Hematopoietic multipotent progenitor cell treated with erythropoietin and hydrocortisone succinate and interleukin-3 and kit ligand, for 8 days (in vitro differentiated cells): ENCODE measurements at regions not wholly inside any gene's neighbourhood (a gene's known extent, or its start where the extent isn't known, plus 50 kb on each side); places are given as distances from the start of the nearest gene placed in this dataset.
"Not testable (repeated sequence)": the region's sequence is repeated elsewhere in the genome, so short reads cannot be mapped to it uniquely, and the experiment has no call there.

Source experiments
- DNase-seq: peaks from one replicate; pipeline ENCODE4 v3.0.0-alpha.2; 2015

- not testable (repeated sequence) for DNase-seq
Measured at GRCh38 chr10:64784451-64784850, 1263.2 kb downstream of the REEP3 start.

- DNase-seq = no peak
Measured at GRCh38 chr10:64785816-64786215, 1264.6 kb downstream of the REEP3 start.

- DNase-seq = no peak
Measured at GRCh38 chr10:64786989-64787388, 1265.8 kb downstream of the REEP3 start.

- DNase-seq = no peak
Measured at GRCh38 chr10:64795847-64796246, 1274.6 kb downstream of the REEP3 start.

GRCh38 chr10:64798297-64798696 is 1277.1 kb downstream of the REEP3 start:
- DNase-seq = no peak

GRCh38 chr10:64808233-64808632 is 1287.0 kb downstream of the REEP3 start:
- DNase-seq = not testable (repeated sequence)

- not testable (repeated sequence) for DNase-seq
Measured at GRCh38 chr10:64810046-64810445, 1288.8 kb downstream of the REEP3 start.

GRCh38 chr10:64813391-64813790 is 1292.2 kb downstream of the REEP3 start:
- no peak for DNase-seq

GRCh38 chr10:64814201-64814600 is 1293.0 kb downstream of the REEP3 start:
- no peak for DNase-seq

GRCh38 chr10:64829888-64830412 is 1308.7 kb downstream of the REEP3 start:
- DNase-seq = no peak

GRCh38 chr10:64830869-64831268 is 1309.7 kb downstream of the REEP3 start:
- DNase-seq = no peak

GRCh38 chr10:64840341-64840740 is 1319.1 kb downstream of the REEP3 start:
- no peak for DNase-seq

- no peak for DNase-seq
Measured at GRCh38 chr10:64846700-64847099, 1325.5 kb downstream of the REEP3 start.

- no peak for DNase-seq
Measured at GRCh38 chr10:64855941-64856340, 1334.7 kb downstream of the REEP3 start.

- DNase-seq = no peak
Measured at GRCh38 chr10:64859911-64860310, 1338.7 kb downstream of the REEP3 start.

GRCh38 chr10:64863836-64864235 is 1342.6 kb downstream of the REEP3 start:
- DNase-seq = no peak

- DNase-seq = peak; percentile 94
Measured at GRCh38 chr10:64867501-64867962, 1346.3 kb downstream of the REEP3 start.

GRCh38 chr10:64873088-64873487 is 1351.9 kb downstream of the REEP3 start:
- DNase-seq = no peak

GRCh38 chr10:64873959-64874358 is 1352.8 kb downstream of the REEP3 start:
- DNase-seq = no peak

GRCh38 chr10:64880546-64880945 is 1359.3 kb downstream of the REEP3 start:
- no peak for DNase-seq

- no peak for DNase-seq
Measured at GRCh38 chr10:64881257-64881656, 1360.1 kb downstream of the REEP3 start.

- DNase-seq = no peak
Measured at GRCh38 chr10:64896582-64896981, 1375.4 kb downstream of the REEP3 start.

- not testable (repeated sequence) for DNase-seq
Measured at GRCh38 chr10:64906311-64906710, 1385.1 kb downstream of the REEP3 start.

GRCh38 chr10:64924306-64924705 is 1403.1 kb downstream of the REEP3 start:
- not testable (repeated sequence) for DNase-seq

GRCh38 chr10:64952042-64952441 is 1430.8 kb downstream of the REEP3 start:
- DNase-seq = no peak
